Suppressor macrophage treated with lipopolysaccharide for 1 hour (primary cell): ENCODE measurements at regions not wholly inside any gene's neighbourhood (a gene's known extent, or its start where the extent isn't known, plus 50 kb on each side); places are given as distances from the start of the nearest gene placed in this dataset.
"Not testable (repeated sequence)": the region's sequence is repeated elsewhere in the genome, so short reads cannot be mapped to it uniquely, and the experiment has no call there.

ENCODE experiments used
- DNase-seq, 3 donors: peaks; one replicate each; pipeline ENCODE4 v3.0.0-alpha.2; 2020 to 2022

GRCh38 chr7:124633740-124634139 is 131.9 kb downstream of the GPR37 start:
- DNase-seq: no peak

- no peak for DNase-seq
Measured at GRCh38 chr7:124630395-124630794, 135.2 kb downstream of the GPR37 start.

GRCh38 chr7:124618871-124619270 is 146.7 kb downstream of the GPR37 start:
- no peak for DNase-seq

- not testable (repeated sequence) for DNase-seq
Measured at GRCh38 chr7:124618051-124618450, 147.5 kb downstream of the GPR37 start.

GRCh38 chr7:124603066-124603465 is 162.5 kb downstream of the GPR37 start:
- no peak for DNase-seq

GRCh38 chr7:124597509-124597908 is 168.1 kb downstream of the GPR37 start:
- peak in 1 of 3 donors; percentile 1 for DNase-seq

GRCh38 chr7:124596881-124597280 is 168.7 kb downstream of the GPR37 start:
- no peak for DNase-seq

GRCh38 chr7:124590814-124591213 is 174.8 kb downstream of the GPR37 start:
- no peak for DNase-seq

GRCh38 chr7:124577256-124577655 is 188.3 kb downstream of the GPR37 start:
- no peak for DNase-seq

GRCh38 chr7:124575176-124575575 is 190.4 kb downstream of the GPR37 start:
- no peak for DNase-seq

GRCh38 chr7:124570558-124570957 is 195.0 kb downstream of the GPR37 start:
- no peak for DNase-seq

- no peak for DNase-seq
Measured at GRCh38 chr7:124566583-124566982, 199.0 kb downstream of the GPR37 start.

GRCh38 chr7:124557587-124557986 is 208.0 kb downstream of the GPR37 start:
- no peak for DNase-seq

- no peak for DNase-seq
Measured at GRCh38 chr7:124557101-124557500, 208.5 kb downstream of the GPR37 start.

GRCh38 chr7:124553502-124553901 is 212.1 kb downstream of the GPR37 start:
- DNase-seq: no peak

GRCh38 chr7:124552217-124552616 is 213.4 kb downstream of the GPR37 start:
- no peak for DNase-seq

- no peak for DNase-seq
Measured at GRCh38 chr7:124550036-124550435, 215.6 kb downstream of the GPR37 start.

- no peak for DNase-seq
Measured at GRCh38 chr7:124542476-124542875, 223.1 kb downstream of the GPR37 start.

- no peak for DNase-seq
Measured at GRCh38 chr7:124536156-124536762, 229.3 kb downstream of the GPR37 start.

GRCh38 chr7:124532166-124532565 is 233.4 kb downstream of the GPR37 start:
- no peak for DNase-seq

- DNase-seq: no peak
Measured at GRCh38 chr7:124516911-124517310, 248.7 kb downstream of the GPR37 start.

- DNase-seq: no peak
Measured at GRCh38 chr7:124515106-124515830, 250.3 kb downstream of the GPR37 start.

- DNase-seq: no peak
Measured at GRCh38 chr7:124514471-124514870, 251.1 kb downstream of the GPR37 start.

- no peak for DNase-seq
Measured at GRCh38 chr7:124497176-124497575, 268.4 kb downstream of the GPR37 start.

GRCh38 chr7:124489925-124490324 is 275.7 kb downstream of the GPR37 start:
- DNase-seq: no peak
